ENCODE measurements at regions not wholly inside any gene's neighbourhood (a gene's known extent, or its start where the extent isn't known, plus 50 kb on each side); places are given as distances from the start of the nearest gene placed in this dataset.

DNA sequence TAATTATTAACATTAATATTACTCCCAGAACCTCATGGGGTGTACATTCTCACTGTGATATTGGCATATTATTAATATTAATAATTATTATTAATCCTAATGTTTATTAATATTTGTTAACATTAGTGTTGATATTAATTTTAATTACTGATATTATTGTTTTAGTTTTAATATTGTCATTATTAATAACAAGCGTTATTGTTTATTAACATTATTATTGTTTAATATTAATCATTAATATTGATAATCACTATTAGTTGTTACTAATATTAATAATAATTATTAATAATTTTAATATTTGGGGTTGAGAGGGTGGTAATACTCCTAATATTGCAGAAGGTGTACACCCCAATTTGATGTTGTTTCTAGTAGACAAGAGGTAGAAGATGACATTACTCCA is 193.1 kb upstream of the XIRP2 start:
- POLR2A ChIA-PET (ENCODE audit: unreplicated experiment), result no interaction called here
- TF ChIP-seq, protein P1, sequence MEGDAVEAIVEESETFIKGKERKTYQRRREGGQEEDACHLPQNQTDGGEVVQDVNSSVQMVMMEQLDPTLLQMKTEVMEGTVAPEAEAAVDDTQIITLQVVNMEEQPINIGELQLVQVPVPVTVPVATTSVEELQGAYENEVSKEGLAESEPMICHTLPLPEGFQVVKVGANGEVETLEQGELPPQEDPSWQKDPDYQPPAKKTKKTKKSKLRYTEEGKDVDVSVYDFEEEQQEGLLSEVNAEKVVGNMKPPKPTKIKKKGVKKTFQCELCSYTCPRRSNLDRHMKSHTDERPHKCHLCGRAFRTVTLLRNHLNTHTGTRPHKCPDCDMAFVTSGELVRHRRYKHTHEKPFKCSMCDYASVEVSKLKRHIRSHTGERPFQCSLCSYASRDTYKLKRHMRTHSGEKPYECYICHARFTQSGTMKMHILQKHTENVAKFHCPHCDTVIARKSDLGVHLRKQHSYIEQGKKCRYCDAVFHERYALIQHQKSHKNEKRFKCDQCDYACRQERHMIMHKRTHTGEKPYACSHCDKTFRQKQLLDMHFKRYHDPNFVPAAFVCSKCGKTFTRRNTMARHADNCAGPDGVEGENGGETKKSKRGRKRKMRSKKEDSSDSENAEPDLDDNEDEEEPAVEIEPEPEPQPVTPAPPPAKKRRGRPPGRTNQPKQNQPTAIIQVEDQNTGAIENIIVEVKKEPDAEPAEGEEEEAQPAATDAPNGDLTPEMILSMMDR (conservative IDR thresholded peaks at IDR 0.05; ENCODE audit: low read depth, low read length), result no peak
- TF ChIP-seq CEBPB (IDR thresholded peaks at IDR 0.05; ENCODE audit: low read depth, low read length), result no peak
- TF ChIP-seq, protein P2, sequence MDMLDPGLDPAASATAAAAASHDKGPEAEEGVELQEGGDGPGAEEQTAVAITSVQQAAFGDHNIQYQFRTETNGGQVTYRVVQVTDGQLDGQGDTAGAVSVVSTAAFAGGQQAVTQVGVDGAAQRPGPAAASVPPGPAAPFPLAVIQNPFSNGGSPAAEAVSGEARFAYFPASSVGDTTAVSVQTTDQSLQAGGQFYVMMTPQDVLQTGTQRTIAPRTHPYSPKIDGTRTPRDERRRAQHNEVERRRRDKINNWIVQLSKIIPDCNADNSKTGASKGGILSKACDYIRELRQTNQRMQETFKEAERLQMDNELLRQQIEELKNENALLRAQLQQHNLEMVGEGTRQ (IDR thresholded peaks at IDR 0.05; ENCODE audit: low read depth, low read length), result no peak
- TF ChIP-seq CHD1 (IDR thresholded peaks at IDR 0.05; ENCODE audit: low read depth, low read length), result no peak
- TF ChIP-seq BHLHE40 (IDR thresholded peaks at IDR 0.05; ENCODE audit: low read depth, low read length), result no peak
- TF ChIP-seq MAFK (IDR thresholded peaks at IDR 0.05; ENCODE audit: low read depth, low read length), result no peak
- no peak for TF ChIP-seq RCOR1 (IDR thresholded peaks at IDR 0.05; ENCODE audit: insufficient replicate concordance, low read length)
- TF ChIP-seq RFX5 (IDR thresholded peaks at IDR 0.05; ENCODE audit: low read depth, low read length), result no peak
- no peak for TF ChIP-seq NFE2L2 (IDR thresholded peaks at IDR 0.05; ENCODE audit: low read depth, low read length)
- TF ChIP-seq, protein P3, sequence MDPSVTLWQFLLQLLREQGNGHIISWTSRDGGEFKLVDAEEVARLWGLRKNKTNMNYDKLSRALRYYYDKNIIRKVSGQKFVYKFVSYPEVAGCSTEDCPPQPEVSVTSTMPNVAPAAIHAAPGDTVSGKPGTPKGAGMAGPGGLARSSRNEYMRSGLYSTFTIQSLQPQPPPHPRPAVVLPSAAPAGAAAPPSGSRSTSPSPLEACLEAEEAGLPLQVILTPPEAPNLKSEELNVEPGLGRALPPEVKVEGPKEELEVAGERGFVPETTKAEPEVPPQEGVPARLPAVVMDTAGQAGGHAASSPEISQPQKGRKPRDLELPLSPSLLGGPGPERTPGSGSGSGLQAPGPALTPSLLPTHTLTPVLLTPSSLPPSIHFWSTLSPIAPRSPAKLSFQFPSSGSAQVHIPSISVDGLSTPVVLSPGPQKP (IDR thresholded peaks at IDR 0.05; ENCODE audit: borderline replicate concordance, low read depth, low read length), result no peak
- TF ChIP-seq SMC3 (IDR thresholded peaks at IDR 0.05; ENCODE audit: low read depth, low read length), result no peak
- no peak for TF ChIP-seq MAZ (IDR thresholded peaks at IDR 0.05; ENCODE audit: borderline replicate concordance, low read depth, low read length)
- WGBS, 2 experiments (ENCODE audit: extremely low coverage in 2 of 2, insufficient read length in 1 of 2), result no CpG with 5 or more reads among the region's 1 CpG
- ATAC-seq (ENCODE audit: low read depth) (no peak), DNase-seq (no peak)
- no peak overlapping the region for H3K23ac ChIP-seq (ENCODE audit: low read depth, low read length)
- H4K5ac ChIP-seq (ENCODE audit: low read depth, low read length), result no peak overlapping the region
- H3K9me3 ChIP-seq (ENCODE audit: control insufficient read depth, insufficient read depth, low read length), result no peaks in the 10 kb centered on the region
- H3K36me3 ChIP-seq (ENCODE audit: control insufficient read depth, insufficient read depth, low read length), result no peaks in the 10 kb centered on the region
- H3K56ac ChIP-seq (ENCODE audit: extremely low read depth, insufficient read depth, low read length), result no peak overlapping the region
- H3K9me1 ChIP-seq (ENCODE audit: insufficient read depth, low read length), result no peaks in the 10 kb centered on the region
- H3K18ac ChIP-seq (ENCODE audit: low read depth, low read length), result no peak overlapping the region
- H3K4me2 ChIP-seq (ENCODE audit: low read depth, low read length), result no peak overlapping the region
- no peak overlapping the region for H2AK5ac ChIP-seq (ENCODE audit: low read depth, low read length)
- no peak overlapping the region for H3K14ac ChIP-seq (replicated peaks; ENCODE audit: low read depth, low read length)
- no peak overlapping the region for H3K9ac ChIP-seq (ENCODE audit: low read depth, low read length)
- H3K4me1 ChIP-seq (ENCODE audit: control insufficient read depth, insufficient read depth, low read length), result no peaks in the 10 kb centered on the region
- no peak overlapping the region for H2BK15ac ChIP-seq (ENCODE audit: low read depth, low read length)
- no peak overlapping the region for H4K8ac ChIP-seq (ENCODE audit: low read depth in 2 of 2, low read length in 2 of 2)
- CTCF ChIA-PET, result no interaction called here
- dilution Hi-C loops (cut with HindIII; ENCODE audit: low sequenced_read_pairs, unreplicated experiment), result no loop called here
- BruUV-seq (replicated peaks), result no TSS peak
- no peaks in the 10 kb centered on the region for H3K27me3 ChIP-seq (ENCODE audit: control insufficient read depth, insufficient read depth, low read length)
- no peak overlapping the region for H3K4me3 ChIP-seq (ENCODE audit: insufficient read depth, low read depth, low read length)
- in situ Hi-C loops (cut with MboI; ENCODE audit: low sequenced_read_pairs), result no loop called here
- H3K27ac ChIP-seq (ENCODE audit: insufficient read depth, low read length), result no peak overlapping the region
- no peak overlapping the region for H4K91ac ChIP-seq (ENCODE audit: insufficient read depth, low read depth, low read length)
- H2BK120ac ChIP-seq (ENCODE audit: low read depth, low read length), result no peak overlapping the region
- intact Hi-C loops (cut with micrococcal nuclease), result loop anchor here (5.0 kb wide), 1 partner anchor 857 kb away; no protein-coding TSS in a partner anchor
- H3K4ac ChIP-seq (ENCODE audit: low read depth, low read length), result no peak overlapping the region
- H2AFZ ChIP-seq (replicated peaks; ENCODE audit: low read length, poor library complexity), result no peak overlapping the region
- H2BK5ac ChIP-seq (ENCODE audit: low read depth, low read length, poor library complexity, severe bottlenecking), result no peak overlapping the region
- H2BK20ac ChIP-seq (ENCODE audit: low read depth, low read length), result no peak overlapping the region
- H4K20me1 ChIP-seq (ENCODE audit: insufficient read depth, low read length), result no peaks in the 10 kb centered on the region
- H3K79me1 ChIP-seq (ENCODE audit: low read depth in 1 of 2, low read length in 2 of 2), result no peaks in the 10 kb centered on the region
- no peak overlapping the region for H2AK9ac ChIP-seq (replicated peaks; ENCODE audit: low read depth, low read length, poor library complexity)
